IMR-90 (cell line): ENCODE measurements at regions not wholly inside any gene's neighbourhood (a gene's known extent, or its start where the extent isn't known, plus 50 kb on each side); places are given as distances from the start of the nearest gene placed in this dataset.

Experiments used
- ATAC-seq: fragments of 200-7000 bp; cut with Tn5 transposase; 2 replicates; pipeline ENCODE4 v1.9.1; 2020; ENCODE audit warnings: low read depth, mild to moderate bottlenecking, moderate library complexity
- BruUV-seq: library from RNA; stranded (reverse); fragments of 400-500 nt; replicated peaks from 2 replicates; lab custom pipeline; 2021; lab: Mats Ljungman, UMichigan
- CTCF ChIA-PET: fragments of 300-600 bp; formaldehyde crosslinking; extraction: SDS; loops from one replicate; lab custom pipeline; 2021; ENCODE audit warnings: antibody characterized with exemption; lab: Yijun Ruan, JAX
- POLR2A ChIA-PET: fragments of 300-600 bp; sonication (Branson Sonifier 250); formaldehyde crosslinking; loops from one replicate; lab custom pipeline; 2022; ENCODE audit warnings: antibody characterized with exemption; ENCODE audit not compliant: unreplicated experiment; lab: Charles Lee
- DNase-seq: peaks from one replicate; pipeline ENCODE4 v3.0.0; 2013
- H2AFZ ChIP-seq: replicated peaks from 2 replicates; pipeline ENCODE3; 2013; ENCODE audit warnings: low read length, mild to moderate bottlenecking; ENCODE audit not compliant: poor library complexity
- H2AK5ac ChIP-seq: 2 replicates; pipeline ENCODE4 v1.6.1; 2013; ENCODE audit warnings: low read depth, low read length, inconsistent platforms
- H2AK9ac ChIP-seq: replicated peaks from 2 replicates; pipeline ENCODE3; 2013; ENCODE audit warnings: mild to moderate bottlenecking, low read depth, low read length, moderate library complexity; ENCODE audit not compliant: poor library complexity
- H2BK120ac ChIP-seq: 2 replicates; pipeline ENCODE4 v1.6.1; 2013; ENCODE audit warnings: low read depth, low read length, inconsistent platforms
- H2BK15ac ChIP-seq: 3 replicates; pipeline ENCODE4 v1.6.1; 2013; ENCODE audit warnings: low read depth, low read length, inconsistent platforms
- H2BK20ac ChIP-seq: 2 replicates; pipeline ENCODE4 v1.6.1; 2013; ENCODE audit warnings: low read depth, mild to moderate bottlenecking, inconsistent platforms, low read length, moderate library complexity
- H2BK5ac ChIP-seq: 2 replicates; pipeline ENCODE4 v1.6.1; 2013; ENCODE audit warnings: mild to moderate bottlenecking, low read depth, low read length, inconsistent platforms; ENCODE audit not compliant: poor library complexity, severe bottlenecking
- H3K14ac ChIP-seq: replicated peaks from 2 replicates; pipeline ENCODE4 v1.6.1; 2013; ENCODE audit warnings: low read depth, low read length, inconsistent platforms
- H3K18ac ChIP-seq: 2 replicates; pipeline ENCODE4 v1.6.1; 2013; ENCODE audit warnings: low read depth, low read length, control low read depth
- H3K23ac ChIP-seq: 2 replicates; pipeline ENCODE4 v1.6.1; 2013; ENCODE audit warnings: low read depth, low read length, inconsistent platforms
- H3K27ac ChIP-seq: 2 replicates; pipeline ENCODE4 v1.5.1; 2013; ENCODE audit warnings: mild to moderate bottlenecking, control low read depth, low read length; ENCODE audit not compliant: insufficient read depth
- H3K27me3 ChIP-seq: 2 replicates; pipeline ENCODE4 v1.6.1; 2013; ENCODE audit warnings: low read length; ENCODE audit not compliant: control insufficient read depth, insufficient read depth
- H3K36me3 ChIP-seq: 2 replicates; pipeline ENCODE4 v1.6.1; 2013; ENCODE audit warnings: low read length, mixed read lengths; ENCODE audit not compliant: control insufficient read depth, insufficient read depth
- H3K4ac ChIP-seq: 2 replicates; pipeline ENCODE4 v1.6.1; 2013; ENCODE audit warnings: low read depth, low read length, inconsistent platforms
- H3K4me1 ChIP-seq: 2 replicates; pipeline ENCODE4 v1.6.1; 2013; ENCODE audit warnings: low read length, mixed read lengths; ENCODE audit not compliant: control insufficient read depth, insufficient read depth
- H3K4me2 ChIP-seq: 2 replicates; pipeline ENCODE4 v1.6.1; 2013; ENCODE audit warnings: low read depth, mild to moderate bottlenecking, control low read depth, low read length, moderate library complexity
- H3K4me3 ChIP-seq: 2 replicates; pipeline ENCODE4 v1.5.1; 2013; ENCODE audit warnings: low read depth, mild to moderate bottlenecking, control low read depth, low read length, moderate library complexity; ENCODE audit not compliant: insufficient read depth
- H3K56ac ChIP-seq: 2 replicates; pipeline ENCODE4 v1.6.1; 2013; ENCODE audit warnings: low read length, inconsistent platforms; ENCODE audit not compliant: insufficient read depth; ENCODE audit errors: extremely low read depth
- H3K79me1 ChIP-seq, 2 experiments: 2 replicates each; pipeline ENCODE4 v1.6.1; 2013; ENCODE audit warnings: low read length in 2 of 2, inconsistent platforms in 1 of 2, low read depth in 1 of 2
- H3K9ac ChIP-seq: 2 replicates; pipeline ENCODE4 v1.6.1; 2013; ENCODE audit warnings: low read depth, low read length, control low read depth
- H3K9me1 ChIP-seq: 2 replicates; pipeline ENCODE4 v1.6.1; 2013; ENCODE audit warnings: low read length, inconsistent platforms; ENCODE audit not compliant: insufficient read depth
- H3K9me3 ChIP-seq: 2 replicates; pipeline ENCODE4 v1.6.1; 2013; ENCODE audit warnings: low read length; ENCODE audit not compliant: control insufficient read depth, insufficient read depth
- H4K20me1 ChIP-seq: 2 replicates; pipeline ENCODE4 v1.6.1; 2013; ENCODE audit warnings: low read length, inconsistent platforms; ENCODE audit not compliant: insufficient read depth
- H4K5ac ChIP-seq: 2 replicates; pipeline ENCODE4 v1.6.1; 2013; ENCODE audit warnings: mild to moderate bottlenecking, low read depth, low read length, control low read depth
- H4K8ac ChIP-seq, 2 experiments: 2 replicates each; pipeline ENCODE4 v1.6.1; 2013; ENCODE audit warnings: low read depth in 2 of 2, low read length in 2 of 2, control low read depth in 1 of 2, inconsistent platforms in 1 of 2
- H4K91ac ChIP-seq: 2 replicates; pipeline ENCODE4 v1.6.1; 2013; ENCODE audit warnings: low read depth, low read length, inconsistent platforms; ENCODE audit not compliant: insufficient read depth
- BHLHE40 ChIP-seq: fragments of 150-350 bp; IDR thresholded peaks from 2 replicates; pipeline ENCODE4 v1.6.1; 2016; ENCODE audit warnings: mild to moderate bottlenecking, low read depth, low read length
- FOS ChIP-seq: fragments of 150-350 bp; IDR thresholded peaks from 2 replicates; pipeline ENCODE4 v1.6.1; 2016; ENCODE audit warnings: low read depth, low read length
- MAFK ChIP-seq: IDR thresholded peaks from 2 replicates; pipeline ENCODE4 v1.6.1; 2012; ENCODE audit warnings: low read depth, low read length, improper control_type of control experiment
- MAZ ChIP-seq: IDR thresholded peaks from 2 replicates; pipeline ENCODE4 v1.6.1; 2012; ENCODE audit warnings: low read depth, mild to moderate bottlenecking, low read length, improper control_type of control experiment, moderate library complexity, borderline replicate concordance
- MXI1 ChIP-seq: IDR thresholded peaks from 2 replicates; pipeline ENCODE4 v1.6.1; 2012; ENCODE audit warnings: low read depth, mild to moderate bottlenecking, low read length, moderate library complexity, borderline replicate concordance
- NFE2L2 ChIP-seq: fragments of 150-350 bp; IDR thresholded peaks from 2 replicates; pipeline ENCODE4 v1.6.1; 2016; ENCODE audit warnings: low read depth, mild to moderate bottlenecking, low read length
- POLR2A ChIP-seq: IDR thresholded peaks from 2 replicates; pipeline ENCODE4 v1.6.1; 2012; ENCODE audit warnings: mild to moderate bottlenecking, low read depth, low read length
- RAD21 ChIP-seq: IDR thresholded peaks from 2 replicates; pipeline ENCODE4 v1.6.1; 2012; ENCODE audit warnings: low read length, improper control_type of control experiment
- WGBS, 2 experiments: methylation state at CpG; one replicate each; pipeline versions ENCODE4 v1.1.5 to v1.1.7; 2013; ENCODE audit warnings: missing lambda C conversion rate in 2 of 2; ENCODE audit not compliant: insufficient read length in 1 of 2; ENCODE audit errors: extremely low coverage in 2 of 2; 5-methylcytosine and 5-hydroxymethylcytosine counted together
- dilution Hi-C: fragments of 300-500 bp; cut with HindIII; formaldehyde crosslinking; loops from one replicate; pipeline ENCODE4 v1.14.3; 2018; ENCODE audit warnings: low sequenced_read_pairs; ENCODE audit not compliant: unreplicated experiment
- in situ Hi-C: fragments of 300-500 bp; cut with MboI; formaldehyde crosslinking; loops from 3 replicates; pipeline ENCODE4 v1.14.3; 2019; ENCODE audit warnings: low sequenced_read_pairs, inconsistent platforms, mixed read lengths
- intact Hi-C: fragments of 100-400 bp; cut with micrococcal nuclease; formaldehyde crosslinking; loops from 2 replicates; pipeline ENCODE4 v1.10.0; 2022
- TF ChIP-seq, protein P1 (sequence below): fragments of 150-350 bp; IDR thresholded peaks from 2 replicates; pipeline ENCODE4 v1.6.1; 2016; ENCODE audit warnings: low read depth, mild to moderate bottlenecking, low read length, moderate library complexity, borderline replicate concordance
- TF ChIP-seq, protein P2 (sequence below): fragments of 150-350 bp; IDR thresholded peaks from 2 replicates; pipeline ENCODE4 v1.6.1; 2017; ENCODE audit warnings: mild to moderate bottlenecking, antibody characterized with exemption, low read length, low read depth

DNA sequence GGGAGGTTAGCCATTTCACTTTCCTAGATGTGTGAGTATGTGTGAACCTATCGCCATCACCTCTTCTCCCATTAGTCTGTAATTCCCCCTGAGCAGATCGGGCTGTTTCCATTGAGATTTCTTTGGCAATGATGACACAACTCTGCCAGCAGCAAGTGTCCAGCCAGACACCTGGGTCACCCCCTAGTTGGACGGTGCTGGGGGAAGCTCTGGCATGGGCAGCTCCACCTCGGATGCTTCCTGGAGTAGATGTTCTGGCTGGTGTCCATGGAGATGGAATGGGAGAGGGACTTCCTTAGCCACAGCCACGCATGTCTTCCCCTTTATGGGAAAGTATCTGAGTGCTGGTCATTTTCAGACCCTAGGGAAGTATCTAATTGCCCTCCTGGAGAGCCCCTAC is 247.9 kb upstream of the RPL38 start:
- Histone ChIP-seq H3K18ac (no peak overlapping the region), H3K79me1 (no peaks in the 10 kb centered on the region), H3K9me3 (peaks cover 39% of the 10 kb centered on the region), H3K27me3 (no peaks in the 10 kb centered on the region), H4K20me1 (no peaks in the 10 kb centered on the region), H3K36me3 (no peaks in the 10 kb centered on the region), H2BK120ac (no peak overlapping the region), H3K9ac (no peak overlapping the region), H3K23ac (no peak overlapping the region), H4K91ac (no peak overlapping the region), H3K9me1 (no peaks in the 10 kb centered on the region), H2BK20ac (no peak overlapping the region), H3K4me2 (no peak overlapping the region), H3K4ac (no peak overlapping the region), H4K5ac (no peak overlapping the region), H3K4me3 (no peak overlapping the region), H2BK15ac (no peak overlapping the region), H3K56ac (no peak overlapping the region), H3K4me1 (no peaks in the 10 kb centered on the region), H2AK9ac (no peak overlapping the region), H2BK5ac (no peak overlapping the region), H3K14ac (no peak overlapping the region), H4K8ac (no peak overlapping the region), H3K27ac (no peak overlapping the region), H2AK5ac (no peak overlapping the region), H2AFZ (no peak overlapping the region)
- dilution Hi-C loops, result no loop called here
- no peak for DNase-seq
- POLR2A ChIA-PET, result no interaction called here
- ATAC-seq, result no peak
- no CpG with 5 or more reads among the region's 5 CpGs for WGBS, 2 experiments
- BruUV-seq, result no TSS peak
- intact Hi-C loops, result no loop called here
- TF ChIP-seq POLR2A (no peak), FOS (no peak), MAFK (no peak), MXI1 (no peak), MAZ (no peak), BHLHE40 (no peak), NFE2L2 (no peak), RAD21 (no peak)
- TF ChIP-seq, protein P1, sequence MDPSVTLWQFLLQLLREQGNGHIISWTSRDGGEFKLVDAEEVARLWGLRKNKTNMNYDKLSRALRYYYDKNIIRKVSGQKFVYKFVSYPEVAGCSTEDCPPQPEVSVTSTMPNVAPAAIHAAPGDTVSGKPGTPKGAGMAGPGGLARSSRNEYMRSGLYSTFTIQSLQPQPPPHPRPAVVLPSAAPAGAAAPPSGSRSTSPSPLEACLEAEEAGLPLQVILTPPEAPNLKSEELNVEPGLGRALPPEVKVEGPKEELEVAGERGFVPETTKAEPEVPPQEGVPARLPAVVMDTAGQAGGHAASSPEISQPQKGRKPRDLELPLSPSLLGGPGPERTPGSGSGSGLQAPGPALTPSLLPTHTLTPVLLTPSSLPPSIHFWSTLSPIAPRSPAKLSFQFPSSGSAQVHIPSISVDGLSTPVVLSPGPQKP, result no peak
- TF ChIP-seq, protein P2, sequence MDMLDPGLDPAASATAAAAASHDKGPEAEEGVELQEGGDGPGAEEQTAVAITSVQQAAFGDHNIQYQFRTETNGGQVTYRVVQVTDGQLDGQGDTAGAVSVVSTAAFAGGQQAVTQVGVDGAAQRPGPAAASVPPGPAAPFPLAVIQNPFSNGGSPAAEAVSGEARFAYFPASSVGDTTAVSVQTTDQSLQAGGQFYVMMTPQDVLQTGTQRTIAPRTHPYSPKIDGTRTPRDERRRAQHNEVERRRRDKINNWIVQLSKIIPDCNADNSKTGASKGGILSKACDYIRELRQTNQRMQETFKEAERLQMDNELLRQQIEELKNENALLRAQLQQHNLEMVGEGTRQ, result no peak
- in situ Hi-C loops, result loop anchor here (25.0 kb wide), 1 partner anchor 157 kb away; no protein-coding TSS in a partner anchor
- CTCF ChIA-PET, result no interaction called here
